ENCODE measurements at regions not wholly inside any gene's neighbourhood (a gene's known extent, or its start where the extent isn't known, plus 50 kb on each side); places are given as distances from the start of the nearest gene placed in this dataset.

DNA sequence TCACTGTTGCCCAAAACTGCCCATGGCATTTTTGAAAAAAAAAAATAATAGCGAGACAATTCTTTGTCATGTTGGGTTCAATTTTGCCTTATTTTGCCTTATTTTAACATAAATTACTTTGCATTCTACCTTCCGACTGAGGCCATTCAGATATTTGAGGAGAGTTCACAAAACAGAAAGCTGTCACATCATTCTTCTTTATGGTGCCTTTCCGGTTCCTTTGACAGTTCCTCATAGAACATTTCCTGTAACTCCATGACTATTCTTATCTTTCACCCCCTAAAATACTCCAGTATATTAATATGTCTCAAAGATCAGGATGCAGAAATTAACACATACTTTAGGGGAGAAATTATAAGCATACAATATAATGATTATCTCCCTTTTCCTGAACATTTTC is 476.7 kb downstream of the NOVA1 start:
- no peak for DNase-seq

DNA sequence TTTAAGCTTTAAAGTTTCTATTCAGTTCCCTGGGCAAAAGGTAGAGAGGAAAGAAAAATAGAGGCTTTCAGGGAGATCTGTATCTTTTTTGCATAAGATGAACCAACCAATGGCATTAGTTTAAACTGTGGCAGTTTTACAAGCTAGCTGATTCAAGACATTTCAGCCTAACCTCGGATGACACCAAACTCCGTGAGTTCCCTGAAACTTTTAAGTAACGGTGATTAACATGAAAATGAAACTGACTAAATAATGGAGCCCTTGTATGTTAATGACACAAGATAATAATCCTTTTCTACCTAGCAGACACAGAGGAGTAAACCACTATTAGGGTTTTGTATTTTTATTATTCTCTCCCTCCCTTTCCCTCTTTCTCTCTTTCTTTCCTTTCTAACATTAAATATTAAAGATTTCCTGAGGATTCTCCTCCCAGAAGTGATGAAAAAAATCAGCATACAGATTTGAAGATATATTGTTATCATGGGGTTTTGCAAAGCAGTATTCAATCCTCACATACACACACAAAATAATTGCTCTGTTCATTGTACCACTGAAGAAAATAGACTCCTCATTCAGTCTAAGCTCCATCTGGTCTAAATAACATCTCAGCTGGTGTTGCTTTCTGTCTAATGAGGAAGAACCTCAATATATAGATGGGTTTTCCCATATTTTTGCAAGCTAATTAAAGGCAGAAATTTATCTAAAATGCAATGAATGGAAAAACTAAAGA is 483.8 kb downstream of the NOVA1 start:
- DNase-seq: no peak

DNA sequence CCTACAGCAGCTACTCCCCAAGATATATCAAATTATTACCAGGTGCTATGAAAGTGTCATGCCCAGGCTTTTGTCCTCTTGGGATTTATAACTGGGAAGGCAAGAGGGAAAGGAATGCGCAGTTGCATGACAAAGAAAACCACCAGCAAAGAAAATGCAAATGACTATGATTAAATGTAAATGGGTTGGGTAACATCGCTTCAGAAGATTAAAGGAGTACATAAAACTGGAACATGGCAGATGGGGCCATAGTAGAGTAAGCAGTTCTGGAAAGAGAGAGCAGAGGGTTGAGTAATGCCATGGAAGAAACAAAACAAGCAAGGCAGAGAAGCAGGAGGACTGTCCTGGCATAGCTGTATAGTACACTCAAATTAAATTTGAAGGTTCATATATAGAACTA is 493.1 kb downstream of the NOVA1 start:
- no peak for DNase-seq

DNA sequence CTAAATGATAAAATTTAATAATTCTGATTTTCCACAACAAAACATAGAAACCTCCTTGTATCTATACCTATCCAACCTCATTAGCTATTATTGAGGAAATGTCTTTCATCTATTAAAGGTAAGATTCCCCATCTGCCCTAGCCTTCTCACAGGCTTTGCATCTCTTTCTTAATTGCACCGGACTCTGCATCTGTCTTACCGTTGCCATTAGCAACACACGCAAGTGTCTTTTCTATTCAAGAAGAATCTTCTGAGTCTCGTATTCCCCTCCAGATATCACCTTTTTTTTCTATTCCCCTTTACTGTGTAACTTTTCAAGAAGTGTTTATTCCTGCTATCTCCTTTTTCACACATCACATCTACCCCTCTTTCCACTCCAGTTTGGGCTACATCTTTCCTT is 500.0 kb downstream of the NOVA1 start:
- DNase-seq: no peak

DNA sequence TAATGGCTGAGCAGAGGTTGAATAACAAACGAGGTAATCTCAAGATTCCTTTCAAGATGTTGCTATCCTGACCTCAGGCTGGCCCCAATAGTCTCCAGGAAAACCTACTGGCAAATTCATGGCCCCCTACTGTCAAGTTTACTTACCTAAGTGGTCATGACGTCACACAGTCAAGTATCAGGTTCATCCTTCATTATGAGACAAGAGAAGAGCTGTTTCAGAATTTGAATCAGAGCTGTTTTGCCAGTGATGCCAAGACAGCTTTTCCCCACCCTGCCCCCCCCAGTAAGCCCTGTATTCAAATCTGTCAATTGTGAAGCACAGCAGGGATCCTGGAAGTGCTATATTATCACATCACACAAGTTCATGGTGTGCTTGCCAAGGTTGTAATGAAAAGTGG is 509.6 kb downstream of the NOVA1 start:
- no peak for DNase-seq

DNA sequence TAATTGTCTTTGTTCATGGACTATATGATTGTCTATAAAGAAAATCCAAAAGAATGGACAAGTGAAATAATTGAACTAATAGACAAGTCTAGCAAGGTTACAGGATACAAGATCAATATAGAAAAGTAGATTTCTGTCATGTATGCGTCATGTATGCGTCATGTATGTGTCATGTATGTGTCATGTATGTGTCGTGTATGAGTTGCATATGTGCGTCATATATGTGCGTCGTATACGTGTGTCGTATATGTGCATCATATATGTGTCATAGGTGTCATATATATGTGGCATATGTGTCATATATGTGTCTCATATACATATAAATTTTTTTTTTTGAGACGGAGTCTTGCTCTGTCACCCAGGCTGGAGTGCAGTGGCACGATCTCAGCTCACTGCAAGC is 516.8 kb downstream of the NOVA1 start:
- no peak for DNase-seq

DNA sequence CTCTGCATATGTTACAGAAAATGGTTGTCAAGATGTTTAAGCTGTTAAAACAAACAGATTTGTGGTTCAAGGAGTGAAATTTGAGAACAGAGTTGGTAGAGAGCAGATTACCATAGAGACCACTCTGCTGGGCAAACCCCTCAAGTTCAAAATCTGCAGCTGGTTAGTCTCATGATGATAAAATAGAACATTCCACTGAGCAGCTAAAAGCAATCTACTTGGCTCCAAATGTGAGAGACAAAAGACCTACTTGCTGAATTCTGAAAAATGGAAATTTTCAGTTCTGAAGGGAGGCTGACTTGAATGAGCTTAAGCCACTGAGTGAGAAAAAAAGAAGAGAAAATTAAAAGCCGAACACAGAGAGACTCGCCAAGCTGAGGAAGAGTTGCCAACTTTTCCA is 519.3 kb downstream of the NOVA1 start:
- no peak for DNase-seq

DNA sequence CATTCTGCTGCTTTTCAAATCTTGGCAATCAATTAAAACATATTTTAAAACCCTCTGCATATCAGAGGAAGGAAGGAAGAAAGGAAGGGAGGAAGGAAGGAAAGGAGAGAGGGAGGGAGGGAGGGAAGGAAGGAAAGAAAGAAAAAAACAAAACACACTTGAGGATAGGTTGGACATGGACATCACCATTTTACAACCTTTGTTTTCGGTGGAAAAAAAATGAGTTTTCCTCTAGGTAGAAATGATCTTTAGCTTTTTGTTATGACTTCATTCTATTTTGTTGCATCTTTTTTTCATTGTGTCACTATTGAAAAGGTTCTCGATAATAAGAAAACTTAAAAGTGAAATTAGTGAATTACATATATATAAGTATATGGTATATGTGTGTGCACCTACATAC is 522.9 kb downstream of the NOVA1 start:
- no peak for DNase-seq

DNA sequence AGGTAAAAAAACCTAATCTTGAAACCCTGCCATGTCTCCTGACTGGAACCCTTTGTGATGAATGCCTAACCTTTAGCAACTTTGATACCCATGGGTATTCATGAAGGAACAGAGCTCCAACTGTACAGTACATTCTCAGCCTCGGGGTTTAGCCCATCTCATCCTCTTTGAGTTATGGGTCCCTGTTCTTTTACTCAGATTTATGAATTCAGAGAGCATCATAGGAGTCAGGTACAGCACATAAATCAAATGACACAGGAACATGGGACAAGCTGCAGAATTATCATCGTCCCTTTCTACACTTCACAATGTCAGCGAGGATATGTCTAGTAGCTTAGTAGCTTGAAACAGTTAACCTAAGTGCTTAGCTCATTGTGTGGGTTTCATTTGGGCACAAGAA is 527.4 kb downstream of the NOVA1 start:
- DNase-seq: no peak

DNA sequence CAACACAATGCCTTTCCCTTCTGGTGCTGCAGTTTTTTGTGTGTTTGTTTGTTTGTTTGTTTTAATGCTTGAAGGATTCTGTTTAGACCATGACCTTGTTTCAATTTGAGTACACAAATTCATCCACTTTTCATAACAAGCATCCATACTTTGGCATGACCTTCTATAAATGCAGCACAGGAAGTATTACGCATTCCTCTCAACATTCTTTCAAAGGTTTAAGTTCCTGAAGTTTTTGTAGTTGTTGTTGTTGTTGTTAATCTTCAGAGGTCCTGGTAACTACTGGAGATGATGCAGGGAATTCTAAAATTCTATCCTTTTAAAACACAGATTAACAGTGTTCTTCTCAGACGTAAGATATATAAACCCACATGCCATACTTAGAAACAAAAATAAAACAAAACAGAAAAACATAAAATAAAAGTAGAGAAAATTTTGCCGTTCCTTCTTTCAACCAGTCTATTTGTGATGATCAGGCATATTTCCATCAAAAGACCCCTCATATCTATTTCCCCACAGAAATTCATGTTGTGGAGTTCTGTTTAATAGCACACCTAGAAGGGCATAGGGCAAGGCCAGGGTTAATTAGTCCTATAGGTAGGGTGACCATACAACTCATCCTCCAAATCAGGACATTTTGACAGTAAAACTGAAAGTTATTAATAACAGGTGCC is 529.9 kb downstream of the NOVA1 start:
- no peak for DNase-seq

DNA sequence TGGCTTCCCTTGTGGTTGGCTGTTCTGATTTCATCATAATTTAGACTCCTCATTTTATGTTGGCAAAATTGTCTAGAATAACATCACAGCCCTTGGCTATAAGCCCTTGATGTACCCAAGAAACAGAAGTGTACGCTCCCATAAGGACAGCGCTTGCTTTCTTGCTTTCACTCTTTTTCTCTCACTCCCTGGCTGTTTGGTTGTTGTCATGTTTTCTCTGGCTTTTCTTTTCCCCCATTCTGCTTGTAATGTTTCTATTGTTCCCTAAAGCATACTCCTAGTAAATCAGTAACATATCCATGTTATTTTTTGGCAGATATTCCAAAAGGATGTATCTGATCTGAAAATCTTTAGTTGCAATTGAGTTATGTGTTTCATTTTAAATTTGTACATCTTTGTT is 530.5 kb downstream of the NOVA1 start:
- DNase-seq: no peak

DNA sequence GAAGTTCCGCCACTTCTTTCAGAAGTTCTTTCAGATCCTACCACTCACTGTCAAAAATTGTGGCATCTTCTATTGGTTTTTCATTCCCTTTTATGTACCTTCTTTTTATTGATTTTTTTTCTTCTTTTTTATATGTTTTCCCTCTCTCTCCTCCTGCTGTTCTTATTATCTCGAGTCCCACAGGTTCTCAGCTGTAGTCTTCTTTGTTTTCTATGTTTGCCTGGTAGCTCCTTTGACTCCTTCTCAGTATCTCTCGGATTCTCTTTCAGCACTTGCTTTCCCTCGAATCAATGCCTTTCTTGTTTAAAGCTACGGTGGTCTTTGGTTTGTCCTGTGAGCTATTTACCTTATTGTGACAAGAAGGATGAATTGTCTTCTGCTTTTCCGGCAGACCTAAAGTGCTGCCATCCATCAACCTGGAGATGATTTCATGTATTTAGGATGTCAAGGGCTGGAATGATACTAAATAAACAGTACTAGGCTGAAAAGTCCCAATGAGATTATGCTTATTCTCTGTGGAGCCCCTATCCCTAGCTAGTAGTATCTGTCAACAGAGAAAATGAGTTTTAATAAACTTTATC is 541.7 kb downstream of the NOVA1 start:
- no peak for DNase-seq

DNA sequence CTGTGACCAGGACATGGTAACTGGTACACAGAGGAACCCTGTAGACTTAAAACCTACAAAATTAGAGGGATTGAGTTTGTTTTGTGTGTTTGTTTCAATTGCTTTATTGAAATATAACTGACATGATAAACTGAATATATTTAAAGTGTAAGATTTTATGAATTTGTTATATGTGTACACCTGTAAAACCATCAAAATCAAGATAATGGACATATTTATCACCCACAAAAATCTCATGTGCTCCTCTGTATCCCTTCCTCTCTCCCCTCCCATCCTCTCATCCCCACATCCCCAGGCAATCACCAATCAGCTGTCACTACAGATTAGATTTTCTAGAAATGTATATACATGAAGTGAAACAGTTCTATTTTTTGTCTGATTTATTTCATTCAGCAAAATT is 565.5 kb downstream of the NOVA1 start:
- DNase-seq: no peak

DNA sequence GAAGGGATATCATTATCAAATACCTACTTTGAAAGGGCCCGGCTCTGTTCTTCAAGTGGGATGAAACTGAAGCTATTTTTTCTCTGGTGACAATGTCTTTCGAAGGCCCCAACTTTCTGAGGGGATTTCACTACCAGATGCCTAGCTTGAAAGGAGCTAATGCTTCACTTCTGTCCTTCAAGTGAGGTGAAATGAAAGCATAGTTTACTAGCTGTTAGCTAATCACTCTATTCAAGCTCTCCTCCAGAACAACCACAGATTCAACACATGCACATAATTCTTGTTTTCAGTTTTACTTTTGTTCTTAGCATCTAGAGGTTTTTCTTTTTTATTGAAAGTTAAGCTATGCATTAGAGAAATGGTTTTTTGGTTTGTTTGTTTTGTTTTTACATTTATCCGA is 571.4 kb downstream of the NOVA1 start:
- no peak for DNase-seq

DNA sequence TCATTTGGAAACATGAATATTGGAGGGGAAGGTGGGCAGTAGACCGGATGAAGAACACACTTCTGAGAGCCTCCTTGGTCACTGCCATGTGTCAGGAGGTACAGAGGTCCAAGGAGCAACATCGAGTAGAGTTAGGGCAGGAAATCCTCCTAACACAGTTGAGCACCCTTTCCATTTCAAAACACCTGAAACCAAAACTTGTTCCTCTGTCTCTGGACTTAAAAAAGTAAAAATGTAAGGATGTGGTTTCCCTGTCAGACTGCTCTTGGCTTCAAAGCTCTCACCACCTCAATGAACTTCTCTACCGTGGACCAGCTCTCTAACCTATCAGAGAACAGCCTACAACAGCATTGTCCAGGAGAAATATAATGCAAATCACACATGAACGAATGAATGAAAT is 573.9 kb downstream of the NOVA1 start:
- no peak for DNase-seq

DNA sequence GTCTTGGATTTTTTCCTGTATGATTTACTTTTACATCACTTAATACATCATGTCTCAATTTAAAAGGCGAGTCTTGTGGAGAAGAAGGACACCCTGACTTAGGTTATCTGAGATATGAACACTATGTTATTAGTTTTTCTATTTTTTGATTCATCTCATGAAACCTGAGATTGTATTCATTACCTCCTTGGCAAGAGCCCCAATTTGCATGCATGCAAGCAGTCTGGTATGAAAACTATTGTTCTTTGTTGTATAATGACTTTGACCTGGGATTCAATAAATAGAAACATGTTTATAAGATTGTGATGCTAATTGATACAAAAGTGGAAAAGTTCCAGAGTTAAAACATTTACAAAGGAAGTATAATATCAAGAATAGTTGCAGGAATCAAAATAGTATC is 576.1 kb downstream of the NOVA1 start:
- DNase-seq: no peak

DNA sequence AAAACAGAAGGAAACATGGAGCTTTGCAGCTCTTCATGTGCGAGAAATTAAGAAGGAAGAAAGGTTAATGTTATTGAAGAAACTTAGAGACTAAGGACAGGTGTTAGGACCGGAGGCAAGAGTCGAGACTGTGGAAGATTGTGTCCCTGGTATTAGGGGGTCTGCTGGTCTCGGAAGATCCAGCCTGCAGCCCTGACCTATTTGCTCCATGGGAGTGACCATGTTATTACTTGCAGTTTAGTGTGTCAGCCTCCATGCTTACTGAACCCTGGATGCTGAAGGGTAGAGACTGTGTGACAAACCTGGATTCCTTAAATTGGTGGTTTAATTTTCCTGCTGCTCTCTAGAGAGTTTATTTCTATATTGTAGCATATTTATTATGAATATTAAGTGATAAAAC is 580.6 kb downstream of the NOVA1 start:
- no peak for DNase-seq

DNA sequence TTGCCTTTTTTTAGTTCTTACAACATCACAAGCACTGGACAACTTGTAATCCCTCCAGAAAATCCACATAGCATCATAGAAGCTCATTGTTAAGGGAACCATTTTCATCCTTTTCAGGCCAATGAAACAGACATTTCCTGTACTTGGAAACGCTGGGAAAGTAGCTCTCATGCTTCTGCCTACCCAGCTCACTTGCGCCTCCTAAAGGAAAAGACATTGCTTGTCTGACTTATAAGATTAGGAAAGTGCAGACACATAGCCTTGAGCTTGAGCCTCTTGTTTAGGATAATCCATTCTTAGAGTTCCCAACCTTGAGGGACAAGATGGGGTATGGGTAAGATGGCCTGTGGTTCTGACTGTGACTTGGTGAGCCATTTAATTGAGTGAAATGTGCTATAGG is 589.5 kb downstream of the NOVA1 start:
- DNase-seq: no peak

DNA sequence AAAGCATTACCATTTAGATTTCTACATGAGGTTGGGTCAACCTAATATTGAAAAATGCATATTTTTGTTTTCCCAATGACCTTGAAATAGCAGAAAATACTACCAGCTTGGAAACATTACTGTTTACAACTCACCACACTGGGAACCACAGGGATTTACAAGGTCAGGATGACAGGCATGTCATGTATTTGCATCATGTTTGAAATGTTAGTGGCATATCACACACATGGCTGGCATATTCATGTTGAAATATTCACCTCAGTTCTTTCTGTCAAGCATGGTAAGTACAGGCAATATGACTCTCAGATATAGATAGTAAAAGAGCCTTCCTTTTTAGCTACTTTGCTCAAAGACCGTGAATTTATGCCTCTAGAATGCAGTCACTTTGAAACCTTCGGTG is 593.5 kb downstream of the NOVA1 start:
- DNase-seq: no peak

DNA sequence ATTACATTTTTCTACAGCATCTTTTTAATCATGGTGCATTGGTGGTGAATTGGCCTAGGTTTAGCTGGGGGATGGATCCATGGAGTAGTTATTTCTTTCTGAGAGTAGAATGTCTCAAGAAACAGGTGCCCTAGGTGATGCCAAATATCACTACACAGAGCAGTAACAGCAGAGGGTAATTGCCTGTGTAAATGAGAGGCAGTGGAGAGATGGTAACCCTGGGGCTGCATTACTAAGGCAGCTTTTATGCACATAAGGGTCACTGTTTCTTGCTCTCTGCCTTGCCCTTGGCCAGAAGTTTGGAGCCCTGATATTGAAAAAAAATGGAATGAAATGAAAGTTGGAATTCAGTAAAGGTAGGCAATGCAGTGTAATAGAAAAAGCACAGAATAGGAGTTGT is 604.0 kb downstream of the NOVA1 start:
- DNase-seq: no peak

DNA sequence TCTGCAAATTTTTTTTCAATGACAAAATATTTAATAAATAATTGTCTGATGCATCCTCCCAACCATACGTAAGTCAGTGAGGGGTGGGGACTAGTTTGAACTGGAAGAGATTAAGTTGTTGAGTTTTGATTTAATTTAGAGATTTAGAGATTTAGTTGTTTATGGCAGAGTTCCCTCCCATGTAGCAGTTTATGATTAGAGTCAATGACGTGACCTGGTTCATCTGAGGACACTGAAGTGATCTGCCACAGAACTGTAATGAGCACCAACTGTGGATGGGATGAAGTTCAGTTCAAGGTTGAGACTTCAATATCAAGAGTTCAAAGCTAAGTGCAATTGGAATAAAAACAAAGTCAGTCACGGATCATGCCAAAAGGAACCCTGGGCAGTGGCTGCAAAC is 609.3 kb downstream of the NOVA1 start:
- DNase-seq: no peak

DNA sequence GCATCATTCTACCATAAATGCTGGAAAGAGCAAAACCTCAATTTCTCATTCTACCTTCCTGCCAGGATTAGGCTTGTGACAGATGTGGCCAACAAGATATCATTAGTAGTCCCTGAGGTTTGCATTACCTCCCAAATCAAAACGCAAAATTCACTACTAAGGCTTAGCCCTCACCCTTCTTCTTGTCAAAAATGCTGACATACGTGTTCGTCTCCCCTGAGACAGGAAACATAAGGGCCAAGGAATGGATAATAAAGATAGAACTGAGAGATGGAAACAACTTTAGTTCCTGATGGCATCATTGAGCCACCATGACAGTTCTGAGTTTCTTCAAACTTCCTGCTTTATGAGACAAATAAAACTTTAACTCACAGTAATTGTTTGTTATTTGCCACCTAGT is 642.1 kb downstream of the NOVA1 start:
- no peak for DNase-seq

DNA sequence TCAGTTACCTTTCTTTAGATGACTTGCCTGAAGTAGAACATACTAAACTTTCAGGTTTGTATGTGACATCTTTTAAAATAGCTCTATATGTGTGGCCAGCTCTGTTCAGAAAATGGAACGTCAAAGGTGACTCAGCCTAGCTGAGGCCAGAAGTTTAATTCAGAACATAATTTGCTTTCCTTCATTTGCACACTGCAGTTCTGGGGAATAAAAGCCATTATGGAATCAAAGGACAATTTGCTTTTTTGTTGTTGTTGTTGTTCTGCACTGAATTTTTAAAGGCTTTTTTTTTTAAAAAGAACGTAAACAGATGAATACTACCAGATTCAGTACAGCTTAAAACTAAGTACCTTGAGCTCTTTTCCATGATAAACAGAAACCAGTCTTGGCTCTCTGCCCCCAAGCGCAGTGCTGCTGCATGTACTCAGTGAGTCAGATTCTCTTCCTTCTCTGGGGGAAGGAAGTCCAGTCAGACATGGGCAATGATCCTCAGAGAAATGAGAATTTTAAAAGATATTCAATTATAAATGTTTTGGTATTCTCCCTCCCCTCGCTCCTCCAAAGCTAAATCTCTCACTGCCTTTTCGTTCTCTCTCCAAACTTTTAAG is 644.2 kb downstream of the NOVA1 start:
- DNase-seq: no peak

DNA sequence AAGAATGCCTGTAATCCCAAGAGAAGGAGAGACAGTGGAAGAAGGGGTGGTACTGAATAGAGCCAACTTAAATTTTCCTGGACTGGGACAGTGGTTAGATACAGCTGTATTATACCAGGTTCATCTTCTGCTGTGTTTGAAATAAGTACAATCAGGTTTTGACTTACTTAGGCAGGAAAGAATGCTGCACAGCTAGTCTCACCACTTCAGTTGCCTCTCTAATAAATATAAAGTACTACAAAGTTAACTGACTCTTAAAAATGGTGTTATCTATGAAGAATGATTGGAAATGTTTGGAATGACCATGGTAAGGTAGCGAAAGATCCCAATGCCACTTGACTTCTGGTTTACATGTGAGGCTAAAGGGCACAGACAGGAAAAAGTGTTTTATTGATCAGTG is 652.1 kb downstream of the NOVA1 start:
- no peak for DNase-seq

Data from NCI-H510A treated with DMSO at 0.1 percent for 48 hours (cell line).